Heart left ventricle (tissue), 16 donors: ENCODE measurements at regions not wholly inside any gene's neighbourhood (a gene's known extent, or its start where the extent isn't known, plus 50 kb on each side); places are given as distances from the start of the nearest gene placed in this dataset.

Source experiments
- ATAC-seq, 4 donors: fragments of 200-7000 bp; cut with Tn5 transposase; one replicate each; pipeline ENCODE4 v1.9.1; 2020 to 2022; ENCODE audit warnings: moderate library complexity in 4 of 4, mild to moderate bottlenecking in 3 of 4, moderate number of reproducible peaks in 1 of 4
- DNase-seq, 5 donors: peaks; one replicate each; pipeline ENCODE4 v3.0.0-alpha.2; 2020
- H3K27ac ChIP-seq, 12 donors: fragments of 200-600 bp; sonication (generic) in 4 of 12; one replicate each; pipeline versions ENCODE4 v1.5.0 to v1.8.0; 2016 to 2022; ENCODE audit warnings: mild to moderate bottlenecking in 2 of 12
- H3K27me3 ChIP-seq, 9 donors: fragments of 200-600 bp; sonication (generic) in 2 of 9; one replicate each; pipeline versions ENCODE4 v1.5.1 to v1.8.0; 2016 to 2022; ENCODE audit warnings: mild to moderate bottlenecking in 3 of 9
- H3K36me3 ChIP-seq, 9 donors: fragments of 200-600 bp; sonication (generic) in 2 of 9; one replicate each; pipeline versions ENCODE4 v1.5.0 to v1.8.0; 2018 to 2022; ENCODE audit warnings: mild to moderate bottlenecking in 2 of 9
- H3K4me1 ChIP-seq, 12 donors: fragments of 200-600 bp; sonication (generic) in 4 of 12; one replicate each; pipeline versions ENCODE4 v1.5.0 to v1.8.0; 2016 to 2022; ENCODE audit warnings: mild to moderate bottlenecking in 3 of 12
- H3K4me3 ChIP-seq, 12 donors: fragments of 200-600 bp; sonication (generic) in 4 of 12; one replicate each; pipeline versions ENCODE4 v1.5.0 to v1.8.0; 2017 to 2022; ENCODE audit warnings: mild to moderate bottlenecking in 9 of 12, moderate library complexity in 4 of 12
- H3K9me3 ChIP-seq, 12 donors: fragments of 200-600 bp; sonication (generic) in 4 of 12; one replicate each; pipeline versions ENCODE4 v1.5.0 to v1.8.0; 2016 to 2022; ENCODE audit warnings: mild to moderate bottlenecking in 1 of 12
- CTCF ChIP-seq, 12 donors: fragments of 200-600 bp; sonication (generic) in 4 of 12; IDR thresholded peaks; one replicate each; pipeline versions ENCODE4 v1.5.0 to v1.8.0; 2018 to 2022; ENCODE audit warnings: antibody characterized with exemption in 12 of 12, mild to moderate bottlenecking in 5 of 12
- POLR2A ChIP-seq, 2 donors: fragments of 450-650 bp; IDR thresholded peaks; one replicate each; pipeline ENCODE4 v1.6.1; 2017; ENCODE audit warnings: antibody characterized with exemption in 2 of 2, mild to moderate bottlenecking in 2 of 2, moderate library complexity in 2 of 2
- WGBS, 4 donors: extraction: QIAGEN DNeasy Blood & Tissue Kit in 2 of 4; methylation state at CpG; one replicate each; pipeline versions ENCODE4 v1.1.5 to v1.1.7; 2013 to 2018; 5-methylcytosine and 5-hydroxymethylcytosine counted together
- intact Hi-C, 10 donors: fragments of 100-400 bp; cut with DNase I; formaldehyde crosslinking; loops; one replicate each; pipeline versions ENCODE4 v1.11.1 to v1.14.2; 2022
- donor health status: ischemic (EF 13 %, LVEDD 7.1; RV severe dilation, severe dysfunction).
- donor health status: healthy with polysubstance abuse.
- donor health status: DM: no; HTN: yes; CAD: no.
- donor health status: DM: no; HTN: no; CAD: no.
- donor health status: ischemic (EF 25% LVEDD 6.9; RV normal size, moderate dysfunction).
- donor health status: ischemic (EF 25% LVEDD 5.7; RV mildly dilated, moderate dysfunction).
- donor health status: healthy.
- donor health status: DM: yes; HTN: yes; CAD: no.
- donor health status: ischemic (EF 35%, LVEDD 5.7; RV mildly dilated, moderate dysfunction).
- donor health status: nonischemic (EF 11% LVEDD 7.7; RV severe dilation, severe dysfunction).
- donor health status: DM: yes; HTN: yes; CAD: no.
- donor health status: PGD.
- donor health status: ischemic (EF 29% LVEDD 5.4; RV normal size, mild dysfunction).
- donor health status: nonischemic (EF 23%, LVEDD 6.1; RV moderate dilation, normal function).

- H3K4me3 ChIP-seq = no peak overlapping the region
- no peaks in the 10 kb centered on the region for H3K9me3 ChIP-seq
- H3K36me3 ChIP-seq = no peaks in the 10 kb centered on the region
- 58 to 73% (median 62%) methylated on average over 12 of the region's 12 CpGs for WGBS, 4 donors
- H3K27ac ChIP-seq = no peak overlapping the region
- intact Hi-C loops = loop anchor here in 1 of 10 donors (10.0 kb wide), 1 partner anchor 56 kb away; no protein-coding TSS in a partner anchor
- no peak for DNase-seq
- no peak for TF ChIP-seq POLR2A (IDR thresholded peaks at IDR 0.05)
- no peak for TF ChIP-seq CTCF (IDR thresholded peaks at IDR 0.05)
- peaks cover 0 to 24% (median 7%) of the 10 kb centered on the region in 9 donors for H3K27me3 ChIP-seq
- ATAC-seq = no peak
- H3K4me1 ChIP-seq = no peaks in the 10 kb centered on the region
Observed at GRCh38 chr9:124098141-124098905, 86.8 kb downstream of the LHX2 start.

DNA sequence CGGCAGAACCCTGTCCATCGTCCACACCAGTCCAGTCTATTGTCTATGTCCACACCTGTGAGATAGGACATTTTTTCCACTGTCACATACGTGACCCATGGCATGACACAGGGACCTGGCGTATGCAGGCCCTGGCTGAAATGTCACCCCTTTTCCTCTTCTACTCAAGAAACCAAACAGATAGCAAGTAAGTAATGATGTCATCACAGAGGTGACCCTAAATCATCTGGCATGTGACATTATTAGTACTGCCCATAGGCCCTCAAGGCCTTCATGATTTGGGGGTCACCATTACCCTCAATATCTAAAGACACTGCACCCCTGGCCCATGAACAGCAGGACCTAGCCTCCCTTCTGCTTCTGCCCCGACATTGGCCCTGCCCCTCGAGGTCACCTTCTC, 88.3 kb downstream of the LHX2 start:
- Histone ChIP-seq H3K9me3 (no peaks in the 10 kb centered on the region), H3K36me3 (no peaks in the 10 kb centered on the region), H3K27me3 (peaks cover 0 to 24% (median 7%) of the 10 kb centered on the region in 9 donors), H3K4me3 (no peak overlapping the region), H3K4me1 (no peaks in the 10 kb centered on the region), H3K27ac (no peak overlapping the region)
- 74 to 88% (median 80%) methylated on average over 6 of the region's 6 CpGs for WGBS, 4 donors
- DNase-seq (no peak), ATAC-seq (no peak)
- TF ChIP-seq POLR2A (IDR thresholded peaks at IDR 0.05) (no peak), CTCF (IDR thresholded peaks at IDR 0.05) (no peak)
- intact Hi-C loops = loop anchor here in 1 of 10 donors (10.0 kb wide), 1 partner anchor 55 kb away; no protein-coding TSS in a partner anchor

GRCh38 chr9:124101215-124101968, 89.8 kb downstream of the LHX2 start:
- DNase-seq = no peak
- Histone ChIP-seq H3K27me3 (peaks cover 0 to 24% (median 7%) of the 10 kb centered on the region in 9 donors), H3K36me3 (no peaks in the 10 kb centered on the region), H3K9me3 (no peaks in the 10 kb centered on the region), H3K4me1 (no peaks in the 10 kb centered on the region), H3K27ac (no peak overlapping the region), H3K4me3 (no peak overlapping the region)
- WGBS, 4 donors = 45 to 65% (median 58%) methylated on average over 5 to 6 of the region's 6 CpGs
- intact Hi-C loops = no loop called here
- ATAC-seq = no peak
- TF ChIP-seq POLR2A (IDR thresholded peaks at IDR 0.05) (no peak), CTCF (IDR thresholded peaks at IDR 0.05) (no peak)

- ATAC-seq (no peak), DNase-seq (no peak)
- no peak overlapping the region for H3K4me3 ChIP-seq
- no peaks in the 10 kb centered on the region for H3K9me3 ChIP-seq
- peaks cover 0 to 24% (median 7%) of the 10 kb centered on the region in 9 donors for H3K27me3 ChIP-seq
- no peaks in the 10 kb centered on the region for H3K4me1 ChIP-seq
- no peak overlapping the region for H3K27ac ChIP-seq
- WGBS, 4 donors = 50 to 65% (median 55%) methylated on average over 7 of the region's 7 CpGs
- H3K36me3 ChIP-seq = no peaks in the 10 kb centered on the region
- intact Hi-C loops = no loop called here
- TF ChIP-seq POLR2A (IDR thresholded peaks at IDR 0.05) (no peak), CTCF (IDR thresholded peaks at IDR 0.05) (no peak)
Observed at GRCh38 chr9:124101969-124102345, 90.4 kb downstream of the LHX2 start.
